Esophagus squamous epithelium (tissue), 5 donors: ENCODE measurements at regions not wholly inside any gene's neighbourhood (a gene's known extent, or its start where the extent isn't known, plus 50 kb on each side); places are given as distances from the start of the nearest gene placed in this dataset.

Experiments used
- DNase-seq: peaks from one replicate; lab custom pipeline; 2025; lab: John Stamatoyannopoulos, UW
- H3K27ac ChIP-seq, 4 donors: fragments of 200-600 bp; sonication (generic); one replicate each; pipeline ENCODE4 v1.5.1; 2016 to 2019; ENCODE audit warnings: mild to moderate bottlenecking in 1 of 4
- H3K27me3 ChIP-seq, 4 donors: fragments of 200-600 bp; sonication (generic); 1 replicate in 3 of 4; 2 replicates in 1 of 4; pipeline versions ENCODE4 v1.5.1 to v1.6.0; 2017 to 2021; ENCODE audit warnings: antibody characterized with exemption in 1 of 4
- H3K36me3 ChIP-seq, 3 donors: fragments of 200-600 bp; sonication (generic); one replicate each; pipeline ENCODE4 v1.5.1; 2016 to 2019
- H3K4me1 ChIP-seq, 3 donors: fragments of 200-600 bp; sonication (generic); one replicate each; pipeline ENCODE4 v1.5.1; 2017 to 2019
- H3K4me3 ChIP-seq, 4 donors: fragments of 200-600 bp; sonication (generic); 1 replicate in 3 of 4; 2 replicates in 1 of 4; pipeline ENCODE4 v1.5.1; 2016 to 2019; ENCODE audit warnings: mild to moderate bottlenecking in 2 of 4, moderate library complexity in 1 of 4
- H3K9me3 ChIP-seq, 3 donors: fragments of 200-600 bp; sonication (generic); one replicate each; pipeline ENCODE4 v1.5.1; 2016 to 2019
- CTCF ChIP-seq, 6 experiments: fragments of 450-650 bp in 4 of 6; fragments of 200-600 bp in 2 of 6; sonication (generic) in 2 of 6; IDR thresholded peaks; one replicate each; pipeline ENCODE4 v1.5.1; 2016 to 2019; ENCODE audit warnings: antibody characterized with exemption in 6 of 6, mild to moderate bottlenecking in 4 of 6, moderate library complexity in 4 of 6
- POLR2A ChIP-seq, 4 donors: fragments of 450-650 bp; IDR thresholded peaks; one replicate each; pipeline ENCODE4 v1.6.1; 2017; ENCODE audit warnings: antibody characterized with exemption in 4 of 4, mild to moderate bottlenecking in 4 of 4, moderate library complexity in 3 of 4
- WGBS, 2 donors: methylation state at CpG; one replicate each; pipeline ENCODE4 v1.1.5; 2018; 5-methylcytosine and 5-hydroxymethylcytosine counted together
- intact Hi-C: fragments of 100-400 bp; cut with DNase I; formaldehyde crosslinking; loops from one replicate; pipeline ENCODE4 v1.15.0; 2022
- donor health status: DM: yes; HTN: yes; CAD: no.

GRCh38 chr15:26372706-26373105 is 400.2 kb downstream of the GABRB3 start:
- no peak for DNase-seq
- Histone ChIP-seq H3K9me3 (peaks cover 0 to 23% (median 9%) of the 10 kb centered on the region in 3 donors), H3K36me3 (no peaks in the 10 kb centered on the region), H3K27me3 (no peaks in the 10 kb centered on the region), H3K4me3 (no peak overlapping the region), H3K4me1 (no peaks in the 10 kb centered on the region), H3K27ac (no peak overlapping the region)
- WGBS, 2 donors: 37 to 53% methylated on average over 5 to 6 of the region's 6 CpGs
- TF ChIP-seq POLR2A (IDR thresholded peaks at IDR 0.05) (no peak), CTCF (IDR thresholded peaks at IDR 0.05) (no peak)
- intact Hi-C loops: no loop called here

GRCh38 chr15:26365077-26365476 is 407.8 kb downstream of the GABRB3 start:
- H3K27ac ChIP-seq: no peak overlapping the region
- TF ChIP-seq CTCF (IDR thresholded peaks at IDR 0.05): no peak
- TF ChIP-seq POLR2A (IDR thresholded peaks at IDR 0.05): no peak
- H3K4me1 ChIP-seq: no peaks in the 10 kb centered on the region
- H3K36me3 ChIP-seq: no peaks in the 10 kb centered on the region
- H3K27me3 ChIP-seq: no peaks in the 10 kb centered on the region
- no peaks in the 10 kb centered on the region for H3K9me3 ChIP-seq
- H3K4me3 ChIP-seq: no peak overlapping the region
- no peak for DNase-seq
- intact Hi-C loops: no loop called here
- WGBS, 2 donors: 77 to 80% methylated on average over 4 of the region's 4 CpGs

- H3K4me1 ChIP-seq: no peaks in the 10 kb centered on the region
Measured at GRCh38 chr15:26359855-26360254, 413.0 kb downstream of the GABRB3 start.

GRCh38 chr15:26358708-26359107 is 414.2 kb downstream of the GABRB3 start:
- Histone ChIP-seq H3K9me3 (no peaks in the 10 kb centered on the region), H3K27ac (no peak overlapping the region), H3K36me3 (no peaks in the 10 kb centered on the region), H3K4me1 (no peaks in the 10 kb centered on the region), H3K27me3 (no peaks in the 10 kb centered on the region), H3K4me3 (no peak overlapping the region)
- DNase-seq: no peak
- WGBS, 2 donors: 30 to 32% methylated on average over 3 of the region's 3 CpGs
- TF ChIP-seq CTCF (IDR thresholded peaks at IDR 0.05): no peak
- no peak for TF ChIP-seq POLR2A (IDR thresholded peaks at IDR 0.05)
- intact Hi-C loops: no loop called here

More at GRCh38 chr15:26359855-26360254, 413.0 kb downstream of the GABRB3 start:
- 65 to 69% methylated on average over 4 of the region's 4 CpGs for WGBS, 2 donors
- no peaks in the 10 kb centered on the region for H3K27me3 ChIP-seq
- DNase-seq: no peak
- H3K27ac ChIP-seq: no peak overlapping the region
- intact Hi-C loops: no loop called here
- no peaks in the 10 kb centered on the region for H3K9me3 ChIP-seq
- TF ChIP-seq POLR2A (IDR thresholded peaks at IDR 0.05) (no peak), CTCF (IDR thresholded peaks at IDR 0.05) (no peak)
- no peak overlapping the region for H3K4me3 ChIP-seq
- H3K36me3 ChIP-seq: no peaks in the 10 kb centered on the region

GRCh38 chr15:26357653-26358052 is 415.2 kb downstream of the GABRB3 start:
- TF ChIP-seq CTCF (IDR thresholded peaks at IDR 0.05) (no peak), POLR2A (IDR thresholded peaks at IDR 0.05) (no peak)
- no peak for DNase-seq
- Histone ChIP-seq H3K4me3 (no peak overlapping the region), H3K27ac (no peak overlapping the region), H3K9me3 (no peaks in the 10 kb centered on the region), H3K36me3 (no peaks in the 10 kb centered on the region), H3K27me3 (no peaks in the 10 kb centered on the region), H3K4me1 (no peaks in the 10 kb centered on the region)
- intact Hi-C loops: no loop called here
- 47 to 73% methylated on average over 3 of the region's 3 CpGs for WGBS, 2 donors
